NCI-H1105 treated with DMSO at 0.1 percent for 48 hours (cell line): ENCODE measurements at regions not wholly inside any gene's neighbourhood (a gene's known extent, or its start where the extent isn't known, plus 50 kb on each side); places are given as distances from the start of the nearest gene placed in this dataset.
"Not testable (repeated sequence)": the region's sequence is repeated elsewhere in the genome, so short reads cannot be mapped to it uniquely, and the experiment has no call there.

Experiments used
- DNase-seq: peaks from one replicate; lab custom pipeline; 2025; lab: John Stamatoyannopoulos, UW

DNA sequence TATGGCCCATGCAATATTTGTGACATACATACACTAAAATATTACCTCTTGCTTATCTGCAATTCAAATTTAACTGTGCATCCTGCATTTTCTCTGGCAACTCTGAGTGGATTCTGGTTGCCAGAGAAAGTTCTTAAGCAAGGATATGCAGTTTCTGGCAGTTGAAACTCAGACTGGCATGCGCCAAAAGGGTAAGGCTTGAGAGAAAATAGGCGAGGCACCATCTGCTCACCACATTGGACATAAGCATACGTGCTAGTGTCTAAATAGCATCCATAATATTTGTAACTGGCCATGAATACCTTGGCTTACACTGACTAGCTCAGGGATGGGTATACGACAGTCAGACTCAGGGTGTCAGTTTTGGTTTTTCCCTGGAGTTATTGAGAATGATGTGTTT lies 465.1 kb downstream of the DOK5 start:
- DNase-seq, result no peak

DNA sequence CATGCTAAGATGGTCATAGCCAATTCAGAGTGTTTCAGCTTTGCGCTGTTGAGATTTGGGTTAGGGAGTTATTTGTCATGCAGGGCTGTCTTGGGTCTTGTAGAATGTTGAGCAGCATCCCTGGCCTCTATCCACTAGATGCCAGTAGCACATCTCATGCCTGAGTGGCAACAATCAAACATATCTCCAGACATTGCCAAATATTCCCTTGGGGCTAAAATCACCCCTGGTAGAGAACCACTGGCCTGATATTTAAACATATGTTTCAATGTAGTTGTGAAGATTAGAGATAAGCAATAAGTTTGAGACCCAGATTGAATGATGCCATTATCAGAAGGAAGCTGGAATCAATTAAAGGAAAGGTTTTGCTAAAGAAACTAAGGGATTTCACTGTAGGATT lies 463.3 kb downstream of the DOK5 start:
- DNase-seq, result no peak

DNA sequence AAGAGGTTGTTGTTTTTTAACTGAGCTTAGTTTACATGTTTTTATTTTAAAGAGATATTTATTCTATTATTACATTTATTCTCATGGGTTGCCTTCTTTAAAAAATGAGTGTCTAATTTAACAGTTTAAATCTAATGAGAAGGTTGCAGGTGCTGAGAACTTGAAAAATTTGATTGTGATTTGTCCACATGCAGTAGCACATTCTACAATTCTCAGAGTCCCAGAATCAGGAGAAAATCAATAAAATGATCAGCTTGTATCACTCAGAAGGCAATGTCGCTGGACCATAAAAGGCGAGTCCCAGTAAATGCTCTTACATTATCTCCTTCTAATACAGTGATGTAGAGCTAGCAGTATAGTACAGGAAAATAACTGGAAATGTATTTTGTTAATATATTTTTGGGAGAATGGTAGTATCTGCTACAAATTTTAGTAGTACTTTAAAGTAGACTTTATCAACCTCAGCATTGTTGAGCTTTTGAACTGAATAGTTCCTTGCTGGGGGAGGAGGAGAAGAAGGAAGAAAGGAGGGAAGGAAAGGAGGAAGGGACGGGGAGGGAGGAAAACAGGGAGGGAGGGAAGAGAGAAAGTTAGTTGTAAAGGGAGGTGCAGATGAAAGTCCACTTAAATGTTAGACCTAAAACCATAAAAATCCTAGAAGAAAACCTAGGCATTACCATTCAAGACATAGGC lies 458.0 kb downstream of the DOK5 start:
- no peak for DNase-seq

DNA sequence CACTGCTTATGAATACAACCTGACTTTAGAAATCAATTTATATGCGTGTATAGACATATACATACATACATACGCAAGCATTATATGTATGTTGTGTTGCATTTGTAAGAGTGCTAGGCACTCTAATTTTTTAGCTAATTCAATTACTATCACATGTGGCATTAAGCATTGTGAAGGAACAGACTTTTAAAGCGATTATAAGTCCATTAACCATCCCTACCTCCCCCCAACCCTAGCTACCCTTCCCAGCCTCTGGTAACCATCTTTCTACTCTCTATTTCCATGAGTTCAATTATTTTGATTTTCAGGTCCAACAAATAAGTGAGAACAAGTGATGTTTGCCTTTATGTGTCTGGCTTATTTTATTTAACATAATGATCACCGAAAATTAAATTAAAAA lies 453.8 kb downstream of the DOK5 start:
- no peak for DNase-seq

DNA sequence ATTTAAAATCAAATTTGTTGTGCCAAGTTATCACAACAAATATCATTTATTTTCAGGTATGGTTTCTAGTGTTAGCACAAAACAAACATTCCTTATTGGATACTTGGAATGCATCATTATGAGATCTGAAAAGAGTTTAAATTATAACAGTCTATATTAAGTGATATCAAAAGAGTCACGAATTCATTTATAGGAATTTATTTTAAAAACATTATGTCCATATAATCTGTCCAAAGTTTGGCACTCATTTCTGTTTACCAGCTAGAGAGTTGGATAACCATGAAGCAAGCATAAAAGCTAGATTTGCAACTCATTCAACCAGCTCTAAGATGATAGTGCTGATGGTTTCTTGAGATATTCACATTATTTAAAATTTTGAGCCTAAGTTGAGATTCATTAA lies 453.2 kb downstream of the DOK5 start:
- DNase-seq, result no peak

DNA sequence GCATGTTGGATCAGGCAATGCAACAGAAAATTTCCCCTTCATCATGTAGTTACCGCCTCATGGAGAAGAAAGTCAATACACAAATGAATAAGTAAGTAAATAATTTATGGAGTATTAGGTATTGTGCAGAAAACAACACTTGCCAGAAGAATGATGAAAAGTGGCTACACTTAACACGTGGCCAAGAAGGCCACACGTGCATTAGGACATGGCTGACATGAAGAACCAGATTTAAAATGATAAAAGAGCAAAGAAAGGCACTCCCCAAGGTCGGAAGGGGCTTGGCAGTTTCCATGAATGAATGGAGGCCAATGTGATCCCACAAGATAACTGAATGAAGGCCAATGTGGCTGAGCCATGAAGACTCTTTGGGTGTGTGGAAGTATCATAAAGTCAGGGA lies 447.2 kb downstream of the DOK5 start:
- no peak for DNase-seq

DNA sequence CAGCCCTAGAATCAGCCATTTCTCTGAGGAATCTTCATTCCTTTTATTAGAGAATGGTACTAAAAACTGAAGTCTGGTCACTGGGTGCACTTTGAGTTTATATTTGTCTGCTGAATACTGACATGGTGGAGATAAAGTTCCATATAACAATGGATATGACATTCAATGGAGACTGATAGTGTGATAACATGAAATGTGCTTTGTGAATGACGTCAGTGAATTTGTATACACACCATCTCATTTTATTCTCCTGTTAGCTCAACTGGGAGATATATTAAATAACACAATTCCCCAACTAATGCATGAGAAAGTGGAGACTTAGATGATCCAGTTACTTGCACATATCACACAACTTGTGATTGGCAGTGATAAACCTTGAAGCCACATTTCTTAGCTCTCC lies 446.7 kb downstream of the DOK5 start:
- no peak for DNase-seq

DNA sequence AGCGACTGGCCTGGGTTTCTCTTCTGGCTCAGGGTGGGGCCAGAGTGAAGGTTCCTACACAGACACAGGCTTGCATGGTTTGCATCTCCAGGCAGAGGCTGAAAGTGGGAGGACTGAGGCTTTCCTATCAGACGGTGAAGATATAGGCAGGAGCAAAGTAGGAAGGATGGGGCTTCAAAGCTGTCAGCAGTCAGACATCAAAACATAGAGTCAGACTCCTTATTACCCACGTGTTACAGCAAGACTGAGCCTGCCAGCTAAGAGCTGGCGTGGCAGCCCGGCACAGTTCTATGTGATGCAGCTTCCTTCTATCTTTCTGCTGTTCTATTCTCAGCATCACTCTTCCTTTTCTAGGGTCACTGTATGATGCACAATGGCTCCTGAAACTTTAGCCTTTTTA lies 445.1 kb downstream of the DOK5 start:
- no peak for DNase-seq

DNA sequence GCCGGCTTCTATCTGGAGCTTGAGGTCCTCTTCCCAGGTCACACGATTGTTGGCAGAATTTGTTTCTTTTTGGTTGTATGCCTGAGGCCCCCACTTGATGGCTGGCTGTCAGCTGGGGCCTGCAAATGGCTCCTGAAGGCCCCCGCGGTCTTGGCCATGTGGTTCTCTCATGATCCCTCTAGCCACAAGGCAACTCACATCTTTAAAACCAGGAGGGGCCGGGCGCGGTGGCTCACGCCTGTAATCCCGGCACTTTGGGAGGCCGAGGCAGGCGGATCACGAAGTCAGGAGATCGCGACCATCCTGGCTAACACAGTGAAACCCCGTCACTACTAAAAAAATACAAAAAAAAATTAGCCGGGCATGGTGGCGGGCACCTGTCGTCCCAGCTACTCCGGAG lies 443.6 kb downstream of the DOK5 start:
- not testable (repeated sequence) for DNase-seq

DNA sequence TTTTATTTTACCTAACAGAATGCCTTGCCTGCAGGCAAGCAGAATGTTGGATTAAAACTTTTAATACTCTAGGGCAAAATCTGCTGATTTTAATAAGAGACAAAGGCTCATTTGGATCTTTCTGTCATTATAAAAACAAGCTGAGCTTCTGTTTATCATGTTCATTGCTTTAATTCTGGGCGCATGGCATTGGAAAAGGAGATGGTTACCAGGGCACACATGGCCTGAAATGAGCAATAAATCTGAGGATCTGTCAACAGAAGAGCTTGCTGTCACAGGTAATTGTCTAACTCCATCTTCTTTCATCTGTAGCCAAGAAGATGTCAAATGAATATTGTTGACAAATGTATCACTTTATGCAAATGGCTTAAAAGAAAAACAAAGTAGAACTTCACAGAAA lies 439.6 kb downstream of the DOK5 start:
- DNase-seq, result no peak

DNA sequence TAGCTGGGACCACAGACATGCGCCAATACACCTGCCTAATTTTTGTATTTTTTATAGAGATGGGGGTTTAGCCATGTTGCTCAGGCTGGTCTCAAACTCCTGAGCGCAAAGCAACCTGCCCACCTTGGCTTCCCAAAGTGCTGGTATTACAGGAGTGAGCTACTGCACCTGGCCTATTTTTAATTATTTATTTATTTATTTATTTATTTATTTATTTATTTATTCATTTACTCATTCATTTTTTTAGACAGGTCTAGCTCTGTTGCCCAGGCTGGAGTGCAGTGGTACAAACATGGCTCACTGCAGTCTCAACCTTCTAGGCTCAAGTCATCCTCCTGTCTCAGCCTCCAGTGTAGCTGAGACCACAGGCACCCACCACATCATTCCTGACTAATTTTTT lies 434.3 kb downstream of the DOK5 start:
- no peak for DNase-seq

DNA sequence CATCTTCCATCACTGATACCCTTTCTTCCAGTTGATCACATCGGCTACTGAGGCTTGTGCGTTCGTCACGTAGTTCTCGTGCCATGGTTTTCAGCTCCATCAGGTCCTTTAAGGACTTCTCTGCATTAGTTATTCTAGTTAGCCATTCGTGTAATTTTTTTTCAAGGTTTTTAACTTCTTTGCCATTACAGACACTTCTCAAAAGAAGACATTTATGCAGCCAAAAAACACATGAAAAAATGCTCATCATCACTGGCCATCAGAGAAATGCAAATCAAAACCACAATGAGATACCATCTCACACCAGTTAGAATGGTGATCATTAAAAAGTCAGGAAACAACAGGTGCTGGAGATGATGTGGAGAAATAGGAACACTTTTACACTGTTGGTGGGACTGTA lies 430.7 kb downstream of the DOK5 start:
- DNase-seq, result not testable (repeated sequence)

DNA sequence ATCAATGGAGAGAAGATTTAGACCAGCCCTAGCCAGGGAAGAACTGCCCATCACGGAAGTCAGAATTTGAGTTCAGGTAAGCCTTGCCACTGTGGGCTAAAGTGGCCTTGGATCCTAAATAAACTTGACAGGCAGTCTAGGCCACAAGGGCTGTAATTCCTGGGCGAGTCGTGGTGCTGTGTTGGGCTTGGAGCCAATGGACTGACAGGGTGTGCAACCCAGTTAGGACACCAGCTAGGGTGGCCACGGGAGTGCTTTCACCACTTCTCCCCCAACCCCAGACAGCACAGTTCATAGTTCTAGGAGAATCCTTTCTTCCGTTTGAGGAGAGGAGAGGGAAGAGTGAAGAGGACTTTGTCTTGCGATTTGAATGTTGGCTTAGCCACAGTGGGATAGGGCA lies 422.4 kb downstream of the DOK5 start:
- no peak for DNase-seq

DNA sequence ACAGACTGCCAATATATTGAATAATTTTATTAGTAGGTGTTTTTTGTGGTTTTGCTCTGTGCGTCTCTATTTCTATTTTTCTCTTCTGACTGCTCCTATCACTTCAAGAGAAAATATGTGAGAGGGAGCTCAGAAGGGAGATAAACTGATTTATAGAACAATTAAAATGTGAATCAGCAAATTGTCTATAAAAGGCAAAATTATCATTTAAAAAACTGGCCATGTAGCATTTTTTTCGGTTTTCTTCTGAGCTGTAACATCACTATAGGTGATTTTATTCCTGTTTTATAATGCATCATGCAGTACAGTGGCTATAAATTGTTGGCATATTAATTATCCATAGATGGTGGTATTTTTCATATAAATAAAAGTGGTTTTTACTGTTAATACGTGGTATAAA lies 416.5 kb downstream of the DOK5 start:
- no peak for DNase-seq

DNA sequence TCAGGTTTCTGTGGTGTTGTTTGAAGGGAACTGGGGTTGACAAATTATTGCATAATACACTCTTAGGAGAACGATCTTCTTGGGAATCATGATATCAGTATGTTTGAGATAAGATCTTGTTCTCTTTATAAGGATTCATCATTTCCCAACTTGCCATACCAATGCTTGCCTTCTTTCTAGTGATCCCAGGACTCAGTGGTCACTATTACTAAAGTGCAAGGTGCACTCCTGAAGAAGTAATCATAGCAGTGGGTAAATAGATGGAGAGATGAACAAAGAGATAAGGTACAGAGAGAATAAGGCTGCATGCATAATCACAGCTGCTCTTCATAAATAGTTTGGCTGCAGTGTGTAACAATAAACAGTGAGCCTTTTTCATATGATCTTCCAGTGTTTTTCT lies 404.0 kb downstream of the DOK5 start:
- DNase-seq, result no peak

DNA sequence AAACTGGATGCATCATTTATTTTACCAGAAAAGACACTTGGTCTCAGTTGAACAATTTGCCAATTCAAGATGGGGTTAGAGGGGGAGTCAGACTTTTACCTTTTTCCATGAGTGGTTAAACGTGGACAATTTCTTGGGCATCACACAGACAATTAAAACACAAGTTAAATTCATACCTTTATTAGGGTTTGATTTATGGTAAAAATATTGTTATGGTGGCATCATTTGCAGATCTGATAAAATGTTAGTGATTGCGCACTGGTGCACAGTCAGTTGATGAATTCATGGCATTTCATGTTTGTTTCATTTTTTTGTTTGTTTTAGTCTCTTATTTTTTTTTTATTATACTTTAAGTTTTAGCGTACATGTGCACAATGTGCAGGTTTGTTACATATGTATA lies 399.9 kb downstream of the DOK5 start:
- DNase-seq, result no peak

DNA sequence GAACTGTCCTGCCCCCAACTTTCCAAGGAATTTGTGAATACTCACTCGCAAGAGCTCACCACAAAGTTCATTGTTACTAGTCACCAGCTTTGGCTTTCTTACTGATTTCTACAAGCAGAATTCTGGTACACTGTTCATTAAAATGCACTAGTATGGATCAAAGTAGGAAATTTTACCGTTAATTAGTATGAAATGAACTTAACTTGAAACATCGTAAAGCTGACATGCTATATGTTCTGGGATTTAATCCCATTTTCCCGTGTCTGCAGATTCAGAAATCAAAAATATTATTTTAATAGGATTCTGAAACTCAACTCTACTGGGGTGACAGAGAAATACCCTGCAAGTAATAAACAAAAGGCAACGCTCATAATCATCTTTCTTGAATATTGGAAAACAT lies 399.3 kb downstream of the DOK5 start:
- no peak for DNase-seq

DNA sequence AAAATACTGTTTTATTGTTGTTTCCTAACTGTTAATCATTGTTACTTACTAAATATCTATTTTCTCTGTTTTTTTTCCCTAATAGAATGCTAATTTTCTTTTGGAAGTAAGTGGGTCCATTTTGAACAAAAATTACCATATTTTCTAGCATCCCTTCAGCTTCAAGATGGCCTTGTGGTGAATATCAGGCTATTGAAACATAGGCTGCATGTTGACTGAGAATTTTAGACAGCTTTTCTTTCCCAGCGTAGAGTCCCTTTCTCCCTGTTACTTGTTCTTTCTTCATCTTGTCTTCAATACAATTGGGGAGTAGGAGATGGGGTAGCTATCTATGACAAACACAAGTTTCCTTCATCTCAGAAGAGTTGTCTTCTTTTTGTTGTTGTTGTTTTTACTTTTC lies 397.0 kb downstream of the DOK5 start:
- DNase-seq, result no peak

DNA sequence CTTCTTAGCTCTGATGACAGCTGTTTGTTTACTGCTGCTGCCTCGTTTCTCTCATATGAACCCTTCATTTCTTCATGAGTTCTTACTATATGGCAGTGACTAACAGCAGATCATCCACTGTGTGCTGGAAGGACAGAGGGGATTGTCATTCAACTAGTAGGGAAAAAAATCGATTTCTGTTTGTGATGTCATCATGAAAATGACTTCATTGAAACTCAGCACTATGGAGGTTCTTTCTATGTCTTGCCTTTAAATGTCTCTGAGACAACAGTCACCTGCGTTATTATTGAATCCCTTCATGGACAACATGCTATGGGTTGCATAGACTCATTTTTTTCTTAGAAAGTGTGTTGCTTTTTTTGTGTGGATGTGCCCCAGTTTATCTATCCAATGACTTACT lies 394.4 kb downstream of the DOK5 start:
- DNase-seq, result no peak

DNA sequence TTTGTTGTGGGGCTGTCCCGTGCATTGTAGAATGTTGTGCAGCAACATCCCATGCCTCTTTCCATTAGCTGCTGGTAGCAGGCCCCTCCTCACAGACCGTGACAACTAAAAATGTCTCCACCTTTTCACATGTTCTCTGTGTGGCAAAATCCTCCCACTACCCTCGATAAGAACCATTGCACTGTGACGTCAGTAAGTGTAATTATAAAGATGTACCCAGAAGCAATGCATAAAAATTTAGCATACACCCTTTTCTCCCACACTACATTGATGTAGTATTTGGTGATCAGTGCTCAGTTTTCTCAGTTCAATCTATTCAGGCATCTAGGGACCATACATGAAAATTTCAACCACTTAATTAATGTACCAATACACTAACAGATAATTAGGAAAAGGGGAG lies 389.9 kb downstream of the DOK5 start:
- DNase-seq, result no peak

DNA sequence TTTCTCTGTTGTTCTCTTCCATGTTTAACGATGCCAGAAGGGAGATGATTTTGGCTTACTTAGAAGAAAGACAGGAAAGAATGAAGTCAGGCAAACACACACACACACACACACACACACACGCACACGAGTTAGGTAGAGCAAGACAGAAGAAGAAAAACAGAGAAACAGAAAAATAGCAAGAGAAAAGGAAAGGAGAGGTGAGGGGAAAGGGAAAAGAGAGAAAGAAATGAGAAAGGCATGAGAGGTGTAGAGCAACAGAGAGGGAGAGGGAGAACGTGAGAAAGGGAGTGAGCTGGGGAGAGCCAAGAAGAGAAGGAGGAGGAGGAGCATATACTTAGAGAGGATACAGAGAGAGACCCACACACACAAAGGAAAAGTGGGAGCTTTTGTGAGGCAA lies 385.3 kb downstream of the DOK5 start:
- no peak for DNase-seq

DNA sequence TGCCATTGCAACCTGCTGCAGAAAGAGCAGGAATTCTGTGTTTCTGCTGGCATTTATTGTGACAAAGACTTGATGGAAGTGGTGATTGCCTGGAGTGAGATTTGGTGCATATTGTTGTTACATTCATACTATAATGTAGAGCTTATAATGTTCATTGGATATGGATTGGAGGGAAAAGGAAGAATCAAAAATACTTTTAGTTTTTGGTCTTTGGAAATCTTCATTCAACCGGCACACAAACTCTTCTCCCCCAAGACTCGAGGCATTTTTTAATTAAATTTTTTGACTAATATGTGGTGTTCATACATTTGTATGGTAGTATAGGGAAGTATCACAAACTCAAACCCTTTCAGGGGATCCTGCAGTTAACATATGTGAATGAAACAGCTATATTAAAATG lies 380.8 kb downstream of the DOK5 start:
- no peak for DNase-seq

DNA sequence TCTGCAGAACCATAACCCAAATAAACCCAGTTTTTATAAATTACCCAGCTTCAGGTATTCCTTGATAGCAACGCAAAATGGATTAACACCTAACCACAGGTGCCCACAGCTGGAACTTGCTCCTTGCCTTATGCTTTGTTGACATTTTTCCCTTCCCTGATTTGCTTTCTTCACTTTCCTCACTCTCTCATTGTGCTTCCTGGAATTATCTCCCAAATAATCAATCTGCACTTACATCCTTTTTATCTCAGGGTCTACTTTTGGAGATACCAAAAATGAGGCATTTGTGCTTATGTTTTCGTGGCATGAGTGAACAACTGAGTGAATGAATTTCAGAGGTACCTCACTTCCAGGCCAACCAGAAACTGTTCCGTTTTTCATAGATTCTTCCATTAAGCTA lies 374.3 kb downstream of the DOK5 start:
- DNase-seq, result no peak

DNA sequence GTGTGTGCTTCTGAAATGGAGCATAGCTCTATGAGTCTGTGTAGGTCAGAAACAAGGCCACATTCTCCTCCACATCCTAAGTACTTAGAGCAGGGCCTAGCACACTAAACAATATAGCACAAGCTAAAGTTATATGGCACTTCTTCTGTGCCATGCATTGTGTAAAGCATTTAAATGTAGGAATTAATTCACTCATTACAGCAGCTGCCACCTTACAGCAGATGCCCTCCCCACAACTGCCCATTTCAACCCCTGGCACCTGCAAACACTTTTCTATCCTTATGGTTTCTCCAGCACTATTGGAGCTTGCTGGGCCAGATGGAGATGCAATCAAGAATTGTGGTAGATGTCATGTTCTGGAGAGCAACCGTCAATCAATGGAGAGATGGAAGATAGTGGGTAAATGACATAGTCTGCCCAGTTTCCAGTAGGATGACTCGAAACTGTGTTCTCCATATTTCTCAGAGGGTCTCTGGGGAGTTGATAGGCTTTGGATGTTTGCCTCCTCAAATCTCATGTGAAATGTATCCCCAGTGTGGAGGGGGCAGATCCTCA lies 373.7 kb downstream of the DOK5 start:
- DNase-seq, result no peak

DNA sequence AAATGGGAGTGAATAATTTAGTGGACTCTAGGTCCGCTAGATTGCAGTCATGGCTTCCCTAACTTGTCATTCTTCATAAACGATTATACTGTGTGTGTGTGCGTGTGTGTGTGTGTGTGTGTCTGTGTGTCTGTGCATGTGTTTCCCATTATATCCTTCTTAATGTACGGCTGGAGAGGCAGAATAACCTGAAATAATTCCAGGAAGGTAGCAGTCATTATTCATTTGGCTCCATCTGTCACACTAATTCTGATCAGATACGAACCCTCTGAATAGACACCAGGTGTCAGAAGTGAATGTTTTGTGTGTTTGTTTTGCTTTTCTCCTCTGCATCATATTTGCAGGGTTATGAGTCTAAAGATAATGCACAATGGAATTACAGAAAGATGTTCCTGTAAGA lies 372.9 kb downstream of the DOK5 start:
- no peak for DNase-seq
